ENCODE measurements at regions not wholly inside any gene's neighbourhood (a gene's known extent, or its start where the extent isn't known, plus 50 kb on each side); places are given as distances from the start of the nearest gene placed in this dataset.

- Histone ChIP-seq H3K9me3 (no peaks in the 10 kb centered on the region), H3K36me3 (no peaks in the 10 kb centered on the region), H3K4me3 (no peak overlapping the region), H3K27me3 (no peaks in the 10 kb centered on the region), H3K4me1 (no peaks in the 10 kb centered on the region), H3K27ac (no peak overlapping the region)
- ATAC-seq = no peak
- WGBS, 2 donors (ENCODE audit: low coverage in 1 of 2) = 50 to 64% methylated on average over 1 to 2 of the region's 2 CpGs
- TF ChIP-seq POLR2A (IDR thresholded peaks at IDR 0.05) = no peak
- TF ChIP-seq POLR2AphosphoS5 (IDR thresholded peaks at IDR 0.05) = no peak
- TF ChIP-seq CTCF (IDR thresholded peaks at IDR 0.05) = no peak
- no peak for TF ChIP-seq EP300 (IDR thresholded peaks at IDR 0.05)
These were observed 220.0 kb downstream of the ABHD5 start for GRCh38 chr3:43910750-43911149.

GRCh38 chr3:43913036-43913948 lies 222.6 kb downstream of the ABHD5 start:
- no peak for ATAC-seq
- WGBS, 2 donors (ENCODE audit: low coverage in 1 of 2) = 78 to 86% methylated on average over 3 to 7 of the region's 8 CpGs
- Histone ChIP-seq H3K9me3 (peaks cover 0 to 11% (median 0%) of the 10 kb centered on the region in 3 donors), H3K4me3 (no peak overlapping the region), H3K27me3 (no peaks in the 10 kb centered on the region), H3K27ac (no peak overlapping the region), H3K4me1 (no peaks in the 10 kb centered on the region), H3K36me3 (no peaks in the 10 kb centered on the region)
- TF ChIP-seq POLR2AphosphoS5 (IDR thresholded peaks at IDR 0.05) = no peak
- TF ChIP-seq EP300 (IDR thresholded peaks at IDR 0.05) = no peak
- no peak for TF ChIP-seq CTCF (IDR thresholded peaks at IDR 0.05)
- TF ChIP-seq POLR2A (IDR thresholded peaks at IDR 0.05) = no peak

GRCh38 chr3:43914269-43914668 lies 223.5 kb downstream of the ABHD5 start:
- no peak for ATAC-seq
- H3K27ac ChIP-seq = no peak overlapping the region
- H3K9me3 ChIP-seq = peaks cover 0 to 11% (median 0%) of the 10 kb centered on the region in 3 donors
- WGBS, 2 donors (ENCODE audit: low coverage in 1 of 2) = 87 to 92% methylated on average over 2 of the region's 2 CpGs
- no peaks in the 10 kb centered on the region for H3K36me3 ChIP-seq
- TF ChIP-seq POLR2A (IDR thresholded peaks at IDR 0.05) (no peak), POLR2AphosphoS5 (IDR thresholded peaks at IDR 0.05) (no peak), EP300 (IDR thresholded peaks at IDR 0.05) (no peak), CTCF (IDR thresholded peaks at IDR 0.05) (no peak)
- H3K4me3 ChIP-seq = no peak overlapping the region
- H3K4me1 ChIP-seq = no peaks in the 10 kb centered on the region
- H3K27me3 ChIP-seq = peaks cover 5% of the 10 kb centered on the region

- Histone ChIP-seq H3K36me3 (no peaks in the 10 kb centered on the region), H3K4me3 (no peak overlapping the region), H3K27me3 (peaks cover 16% of the 10 kb centered on the region), H3K4me1 (no peaks in the 10 kb centered on the region), H3K9me3 (peaks cover 0 to 11% (median 0%) of the 10 kb centered on the region in 3 donors), H3K27ac (no peak overlapping the region)
- 76% methylated on average over 1 of the region's 1 CpG; no CpG with 5 or more reads in 1 of the 2 donors for WGBS, 2 donors (ENCODE audit: low coverage in 1 of 2)
- no peak for ATAC-seq
- TF ChIP-seq POLR2A (IDR thresholded peaks at IDR 0.05) (no peak), CTCF (IDR thresholded peaks at IDR 0.05) (no peak), POLR2AphosphoS5 (IDR thresholded peaks at IDR 0.05) (no peak), EP300 (IDR thresholded peaks at IDR 0.05) (no peak)
These were observed 224.8 kb downstream of the ABHD5 start for GRCh38 chr3:43915546-43915945.

DNA sequence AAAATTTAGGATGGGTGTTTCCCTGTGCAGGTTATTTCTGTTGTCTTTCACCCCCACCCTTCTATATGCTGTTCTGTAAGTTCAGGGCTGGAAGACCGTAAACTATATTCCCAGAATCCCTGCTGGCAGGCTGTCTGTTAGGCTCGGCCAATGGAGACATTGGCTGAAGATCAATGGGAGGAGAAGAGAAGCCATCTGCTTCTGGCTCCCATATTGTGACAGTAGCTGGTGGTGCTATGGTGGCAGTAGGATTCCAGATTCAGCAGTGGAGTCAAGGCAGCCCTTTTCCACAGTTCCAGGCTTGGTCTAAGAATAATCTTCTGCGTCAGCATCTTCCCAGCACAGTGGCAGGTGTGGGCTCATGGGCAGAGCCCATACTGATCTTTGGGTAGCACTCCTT lies 226.6 kb downstream of the ABHD5 start:
- no peak for TF ChIP-seq POLR2A (IDR thresholded peaks at IDR 0.05)
- TF ChIP-seq EP300 (IDR thresholded peaks at IDR 0.05) = no peak
- no peak for TF ChIP-seq POLR2AphosphoS5 (IDR thresholded peaks at IDR 0.05)
- TF ChIP-seq CTCF (IDR thresholded peaks at IDR 0.05) = no peak
- H3K27me3 ChIP-seq = peaks cover 32% of the 10 kb centered on the region
- H3K9me3 ChIP-seq = peaks cover 0 to 11% (median 0%) of the 10 kb centered on the region in 3 donors
- no peak overlapping the region for H3K27ac ChIP-seq
- 93 to 100% methylated on average over 1 to 3 of the region's 3 CpGs for WGBS, 2 donors (ENCODE audit: low coverage in 1 of 2)
- no peaks in the 10 kb centered on the region for H3K4me1 ChIP-seq
- no peak for ATAC-seq
- H3K36me3 ChIP-seq = no peaks in the 10 kb centered on the region
- no peak overlapping the region for H3K4me3 ChIP-seq

Data from gastroesophageal sphincter (tissue), 4 donors.